Sigmoid colon (tissue), 6 donors: ENCODE measurements at regions not wholly inside any gene's neighbourhood (a gene's known extent, or its start where the extent isn't known, plus 50 kb on each side); places are given as distances from the start of the nearest gene placed in this dataset.

Source experiments
- DNase-seq: peaks from one replicate; pipeline ENCODE4 v3.0.0-alpha.2; 2019
- H3K27ac ChIP-seq, 4 donors: fragments of 200-600 bp; sonication (generic); one replicate each; pipeline ENCODE4 v1.5.1; 2016 to 2019; ENCODE audit warnings: mild to moderate bottlenecking in 1 of 4
- H3K27me3 ChIP-seq, 3 donors: fragments of 200-600 bp; sonication (generic); one replicate each; pipeline ENCODE4 v1.5.1; 2019; ENCODE audit warnings: mild to moderate bottlenecking in 1 of 3
- H3K36me3 ChIP-seq, 4 donors: fragments of 200-600 bp; sonication (generic); one replicate each; pipeline ENCODE4 v1.5.1; 2016 to 2019
- H3K4me1 ChIP-seq, 4 donors: fragments of 200-600 bp; sonication (generic); one replicate each; pipeline ENCODE4 v1.5.1; 2017 to 2019
- H3K4me3 ChIP-seq, 4 donors: fragments of 200-600 bp; sonication (generic); one replicate each; pipeline ENCODE4 v1.5.1; 2017 to 2019; ENCODE audit warnings: mild to moderate bottlenecking in 2 of 4, moderate library complexity in 1 of 4
- H3K9me3 ChIP-seq, 4 donors: fragments of 200-600 bp in 3 of 4; sonication (generic) in 3 of 4; one replicate each; pipeline versions ENCODE4 v1.5.1 to v1.6.1; 2013 to 2019
- CTCF ChIP-seq, 4 experiments: fragments of 450-650 bp in 3 of 4; fragments of 200-600 bp in 1 of 4; IDR thresholded peaks; one replicate each; pipeline ENCODE4 v1.5.1; 2016 to 2019; ENCODE audit warnings: antibody characterized with exemption in 4 of 4, mild to moderate bottlenecking in 3 of 4, moderate library complexity in 2 of 4
- EP300 ChIP-seq, 4 donors: sonication (generic); formaldehyde crosslinking; IDR thresholded peaks; one replicate each; pipeline ENCODE4 v1.6.1; 2017; ENCODE audit warnings: antibody characterized with exemption in 4 of 4
- POLR2A ChIP-seq, 2 donors: fragments of 450-650 bp; IDR thresholded peaks; one replicate each; pipeline ENCODE4 v1.6.1; 2016; ENCODE audit warnings: antibody characterized with exemption in 2 of 2, mild to moderate bottlenecking in 2 of 2, moderate library complexity in 2 of 2
- POLR2AphosphoS5 ChIP-seq, 4 donors: sonication (generic); formaldehyde crosslinking; IDR thresholded peaks; one replicate each; pipeline ENCODE4 v1.6.1; 2017; ENCODE audit warnings: antibody characterized with exemption in 4 of 4
- WGBS, 2 donors: extraction: QIAGEN DNeasy Blood & Tissue Kit; methylation state at CpG; one replicate each; pipeline ENCODE4 v1.1.7; 2013; 5-methylcytosine and 5-hydroxymethylcytosine counted together
- intact Hi-C: fragments of 100-400 bp; cut with DNase I; formaldehyde crosslinking; loops from one replicate; pipeline ENCODE4 v1.15.1; 2023
- donor health status: healthy with polysubstance abuse.
- donor health status: healthy.

GRCh38 chr4:178339769-178340168 lies 897.5 kb upstream of the AGA start:
- no peaks in the 10 kb centered on the region for H3K36me3 ChIP-seq
- no peak for TF ChIP-seq CTCF (IDR thresholded peaks at IDR 0.05)
- no peak for TF ChIP-seq POLR2A (IDR thresholded peaks at IDR 0.05)
- no peak for TF ChIP-seq EP300 (IDR thresholded peaks at IDR 0.05)
- TF ChIP-seq POLR2AphosphoS5 (IDR thresholded peaks at IDR 0.05), result no peak
- no peak for DNase-seq
- H3K9me3 ChIP-seq, result no peaks in the 10 kb centered on the region
- H3K4me3 ChIP-seq, result no peak overlapping the region
- intact Hi-C loops, result no loop called here
- H3K4me1 ChIP-seq, result no peaks in the 10 kb centered on the region
- H3K27me3 ChIP-seq, result no peaks in the 10 kb centered on the region
- H3K27ac ChIP-seq, result no peak overlapping the region

GRCh38 chr4:178340468-178340867 lies 898.2 kb upstream of the AGA start:
- 91 to 93% methylated on average over 7 of the region's 7 CpGs for WGBS, 2 donors
- Histone ChIP-seq H3K27me3 (no peaks in the 10 kb centered on the region), H3K36me3 (no peaks in the 10 kb centered on the region)

GRCh38 chr4:178344096-178344495 lies 901.9 kb upstream of the AGA start:
- no peak for DNase-seq
- no peak overlapping the region for H3K4me3 ChIP-seq
- H3K27me3 ChIP-seq, result no peaks in the 10 kb centered on the region
- H3K9me3 ChIP-seq, result no peaks in the 10 kb centered on the region
- H3K27ac ChIP-seq, result no peak overlapping the region
- H3K36me3 ChIP-seq, result no peaks in the 10 kb centered on the region
- TF ChIP-seq POLR2AphosphoS5 (IDR thresholded peaks at IDR 0.05) (no peak), EP300 (IDR thresholded peaks at IDR 0.05) (no peak), CTCF (IDR thresholded peaks at IDR 0.05) (no peak), POLR2A (IDR thresholded peaks at IDR 0.05) (no peak)
- no peaks in the 10 kb centered on the region for H3K4me1 ChIP-seq
- intact Hi-C loops, result no loop called here

More at GRCh38 chr4:178340468-178340867, 898.2 kb upstream of the AGA start:
- no peak overlapping the region for H3K4me3 ChIP-seq
- H3K4me1 ChIP-seq, result no peaks in the 10 kb centered on the region
- no peak for DNase-seq
- H3K27ac ChIP-seq, result no peak overlapping the region
- H3K9me3 ChIP-seq, result no peaks in the 10 kb centered on the region
- intact Hi-C loops, result no loop called here
- TF ChIP-seq POLR2A (IDR thresholded peaks at IDR 0.05) (no peak), POLR2AphosphoS5 (IDR thresholded peaks at IDR 0.05) (no peak), CTCF (IDR thresholded peaks at IDR 0.05) (no peak)

- H3K36me3 ChIP-seq, result no peaks in the 10 kb centered on the region
- H3K9me3 ChIP-seq, result no peaks in the 10 kb centered on the region
- no peak overlapping the region for H3K27ac ChIP-seq
- DNase-seq, result no peak
- H3K4me3 ChIP-seq, result no peak overlapping the region
- intact Hi-C loops, result no loop called here
- no peaks in the 10 kb centered on the region for H3K4me1 ChIP-seq
- H3K27me3 ChIP-seq, result no peaks in the 10 kb centered on the region
- TF ChIP-seq POLR2A (IDR thresholded peaks at IDR 0.05) (no peak), POLR2AphosphoS5 (IDR thresholded peaks at IDR 0.05) (no peak), EP300 (IDR thresholded peaks at IDR 0.05) (no peak), CTCF (IDR thresholded peaks at IDR 0.05) (no peak)
Measured at GRCh38 chr4:178347111-178347510, 904.9 kb upstream of the AGA start.

- Histone ChIP-seq H3K27ac (no peak overlapping the region), H3K4me3 (no peak overlapping the region), H3K27me3 (no peaks in the 10 kb centered on the region), H3K4me1 (no peaks in the 10 kb centered on the region), H3K36me3 (no peaks in the 10 kb centered on the region), H3K9me3 (no peaks in the 10 kb centered on the region)
- WGBS, 2 donors, result 42 to 66% methylated on average over 4 of the region's 4 CpGs
- no peak for TF ChIP-seq POLR2AphosphoS5 (IDR thresholded peaks at IDR 0.05)
- TF ChIP-seq CTCF (IDR thresholded peaks at IDR 0.05), result no peak
- no peak for TF ChIP-seq EP300 (IDR thresholded peaks at IDR 0.05)
- no peak for TF ChIP-seq POLR2A (IDR thresholded peaks at IDR 0.05)
- intact Hi-C loops, result no loop called here
- no peak for DNase-seq
Measured at GRCh38 chr4:178349601-178350000, 907.4 kb upstream of the AGA start.
